ENCODE measurements at regions not wholly inside any gene's neighbourhood (a gene's known extent, or its start where the extent isn't known, plus 50 kb on each side); places are given as distances from the start of the nearest gene placed in this dataset.

GRCh38 chr22:27299181-27300085, 502.1 kb downstream of the MN1 start:
- Mint-ChIP-seq H3K9me3 (ENCODE audit: insufficient read depth) (no peaks in the 10 kb centered on the region), H3K4me3 (no peak overlapping the region), H3K27me3 (ENCODE audit: low read depth) (peaks cover 22% of the 10 kb centered on the region), H3K27ac (no peak overlapping the region), H3K36me3 (ENCODE audit: low read depth) (no peaks in the 10 kb centered on the region), H3K4me1 (ENCODE audit: low read depth) (no peaks in the 10 kb centered on the region)
- DNase-seq (no peak), ATAC-seq (no peak)
- ChIA-PET POLR2A (no interaction called here), CTCF (no interaction called here)

GRCh38 chr22:27300536-27301285, 500.8 kb downstream of the MN1 start:
- no peaks in the 10 kb centered on the region for H3K9me3 Mint-ChIP-seq (ENCODE audit: insufficient read depth)
- ChIA-PET POLR2A (no interaction called here), CTCF (no interaction called here)
- H3K4me1 Mint-ChIP-seq (ENCODE audit: low read depth), result no peaks in the 10 kb centered on the region
- peaks cover 22% of the 10 kb centered on the region for H3K27me3 Mint-ChIP-seq (ENCODE audit: low read depth)
- ATAC-seq, result no peak
- no peaks in the 10 kb centered on the region for H3K36me3 Mint-ChIP-seq (ENCODE audit: low read depth)
- H3K27ac Mint-ChIP-seq, result no peak overlapping the region
- no peak for DNase-seq
- H3K4me3 Mint-ChIP-seq, result no peak overlapping the region

DNA sequence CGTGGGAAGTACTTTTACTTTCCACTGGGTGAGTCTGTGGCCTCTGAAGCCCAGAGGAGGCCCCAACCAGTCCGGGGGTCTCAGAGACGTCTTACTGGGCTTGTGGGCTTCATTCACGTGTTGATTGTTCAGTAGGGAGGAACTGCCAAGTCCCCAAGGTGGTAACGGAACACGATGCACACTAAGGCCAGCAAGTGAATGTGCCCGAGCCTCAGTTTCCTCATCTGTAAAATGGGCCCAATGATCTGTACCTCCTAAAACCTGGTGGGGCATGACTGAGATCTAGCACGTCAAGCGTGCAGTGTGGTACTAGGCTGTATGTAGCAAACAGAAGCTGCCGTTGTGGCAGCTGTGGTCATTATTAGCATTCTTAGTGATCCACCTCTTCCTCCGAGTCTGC, 499.1 kb downstream of the MN1 start:
- no peak for DNase-seq
- peaks cover 5% of the 10 kb centered on the region for H3K4me1 Mint-ChIP-seq (ENCODE audit: low read depth)
- H3K9me3 Mint-ChIP-seq (ENCODE audit: insufficient read depth), result no peaks in the 10 kb centered on the region
- peaks cover 15% of the 10 kb centered on the region for H3K27me3 Mint-ChIP-seq (ENCODE audit: low read depth)
- ChIA-PET POLR2A (no interaction called here), CTCF (no interaction called here)
- ATAC-seq, result no peak
- no peaks in the 10 kb centered on the region for H3K36me3 Mint-ChIP-seq (ENCODE audit: low read depth)
- no peak overlapping the region for H3K4me3 Mint-ChIP-seq
- no peak overlapping the region for H3K27ac Mint-ChIP-seq

DNA sequence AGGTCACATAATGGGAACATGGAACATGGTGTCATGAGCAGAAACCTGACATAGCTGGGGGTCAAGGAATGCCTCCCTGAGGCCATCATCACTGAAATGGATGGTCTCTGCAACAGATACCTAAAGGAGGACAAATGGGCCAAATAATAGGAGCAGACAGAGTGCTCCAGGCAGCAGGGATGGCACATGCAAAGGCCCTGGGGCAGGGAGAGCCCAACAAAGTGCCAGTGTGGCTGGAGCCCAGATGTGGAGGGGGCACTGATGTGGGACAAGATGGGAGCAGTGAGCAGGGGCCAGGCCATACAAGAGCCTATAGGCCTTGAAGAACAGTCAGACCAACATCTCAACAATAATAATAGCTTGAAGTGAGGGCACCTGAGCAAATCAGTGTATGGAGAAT, 497.8 kb downstream of the MN1 start:
- no peak overlapping the region for H3K4me3 Mint-ChIP-seq
- CTCF ChIA-PET, result no interaction called here
- POLR2A ChIA-PET, result interaction anchor here (0.7 kb wide), 1 partner anchor 10 kb away, joined by 3 read pairs; no protein-coding TSS in a partner anchor
- no peak overlapping the region for H3K27ac Mint-ChIP-seq
- H3K36me3 Mint-ChIP-seq (ENCODE audit: low read depth), result no peaks in the 10 kb centered on the region
- no peak for ATAC-seq
- H3K9me3 Mint-ChIP-seq (ENCODE audit: insufficient read depth), result no peaks in the 10 kb centered on the region
- DNase-seq, result no peak
- H3K4me1 Mint-ChIP-seq (ENCODE audit: low read depth), result peaks cover 8% of the 10 kb centered on the region
- H3K27me3 Mint-ChIP-seq (ENCODE audit: low read depth), result peaks cover 6% of the 10 kb centered on the region

GRCh38 chr22:27306771-27307170, 494.8 kb downstream of the MN1 start:
- CTCF ChIA-PET, result no interaction called here
- Mint-ChIP-seq H3K4me3 (no peak overlapping the region), H3K27me3 (ENCODE audit: low read depth) (peaks cover 1% of the 10 kb centered on the region), H3K27ac (no peak overlapping the region), H3K4me1 (ENCODE audit: low read depth) (peaks cover 8% of the 10 kb centered on the region), H3K9me3 (ENCODE audit: insufficient read depth) (no peaks in the 10 kb centered on the region), H3K36me3 (ENCODE audit: low read depth) (no peaks in the 10 kb centered on the region)
- DNase-seq (no peak), ATAC-seq (no peak)
- POLR2A ChIA-PET, result no interaction called here

DNA sequence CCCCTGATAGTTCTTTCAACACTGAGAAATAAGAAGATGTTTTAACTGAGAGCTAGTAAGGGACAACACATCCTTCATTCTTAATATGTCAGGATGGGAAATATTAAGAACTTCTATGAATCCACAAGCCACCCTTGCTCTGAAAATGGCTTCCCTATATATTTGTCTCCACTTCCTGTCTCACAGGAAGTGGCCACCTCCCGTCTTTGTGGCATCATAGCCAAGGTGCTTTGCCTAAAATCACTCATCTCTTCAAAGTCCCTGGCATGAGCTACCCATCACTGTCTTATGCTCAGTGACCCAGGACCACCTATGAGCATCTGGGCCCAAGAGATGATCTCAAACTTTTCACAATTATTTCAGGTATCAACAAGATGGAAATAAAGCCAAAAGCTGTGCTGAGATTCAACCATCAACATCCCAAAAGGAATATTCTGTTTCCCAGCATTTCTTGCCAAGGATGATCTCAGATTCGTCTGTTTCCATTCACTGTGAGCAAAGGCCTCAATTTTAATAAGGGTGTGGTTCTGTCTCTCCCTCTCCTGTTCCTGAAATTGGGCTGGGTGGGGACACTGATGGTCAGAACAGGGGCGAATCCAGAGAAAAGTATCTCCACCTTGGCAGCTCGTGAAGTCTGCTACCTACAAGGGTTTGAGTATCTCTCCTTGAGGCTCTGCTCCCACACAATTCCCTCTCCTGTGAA, 493.9 kb downstream of the MN1 start:
- no peaks in the 10 kb centered on the region for H3K36me3 Mint-ChIP-seq (ENCODE audit: low read depth)
- ChIA-PET POLR2A (no interaction called here), CTCF (no interaction called here)
- peaks cover 8% of the 10 kb centered on the region for H3K4me1 Mint-ChIP-seq (ENCODE audit: low read depth)
- H3K27ac Mint-ChIP-seq, result no peak overlapping the region
- H3K27me3 Mint-ChIP-seq (ENCODE audit: low read depth), result peaks cover 1% of the 10 kb centered on the region
- DNase-seq (peak; percentile 21), ATAC-seq (no peak)
- no peak overlapping the region for H3K4me3 Mint-ChIP-seq
- H3K9me3 Mint-ChIP-seq (ENCODE audit: insufficient read depth), result no peaks in the 10 kb centered on the region

DNA sequence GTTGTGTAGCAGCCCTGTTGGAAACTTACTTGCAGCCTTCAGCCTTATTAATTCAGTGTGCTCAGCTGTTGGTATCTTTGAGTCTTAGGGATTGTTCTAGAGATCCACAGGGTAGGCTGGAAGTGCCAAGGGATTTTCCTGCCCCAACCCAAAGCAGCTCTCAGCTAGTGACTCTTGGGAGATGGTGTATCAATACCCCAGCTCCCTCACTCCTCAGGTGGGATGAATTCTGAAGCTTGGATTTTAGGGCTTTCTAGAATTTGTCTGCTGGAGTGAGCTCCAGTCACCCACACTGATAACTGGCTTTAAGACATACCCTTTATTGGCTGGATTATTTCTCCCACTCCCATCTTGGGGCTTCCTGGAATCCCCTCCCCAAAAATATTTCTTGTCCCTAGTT, 493.0 kb downstream of the MN1 start:
- H3K27ac Mint-ChIP-seq, result no peak overlapping the region

GRCh38 chr22:27309697-27310096, 491.9 kb downstream of the MN1 start:
- H3K9me3 Mint-ChIP-seq (ENCODE audit: insufficient read depth), result no peaks in the 10 kb centered on the region
- no peak for ATAC-seq
- H3K36me3 Mint-ChIP-seq (ENCODE audit: low read depth), result no peaks in the 10 kb centered on the region
- H3K27ac Mint-ChIP-seq, result no peak overlapping the region
- peaks cover 8% of the 10 kb centered on the region for H3K4me1 Mint-ChIP-seq (ENCODE audit: low read depth)
- no peak overlapping the region for H3K4me3 Mint-ChIP-seq
- ChIA-PET CTCF (no interaction called here), POLR2A (no interaction called here)
- peaks cover 1% of the 10 kb centered on the region for H3K27me3 Mint-ChIP-seq (ENCODE audit: low read depth)
- DNase-seq, result no peak

More for the DNA sequence above, 493.0 kb downstream of the MN1 start:
- no peak overlapping the region for H3K4me3 Mint-ChIP-seq
- ChIA-PET POLR2A (no interaction called here), CTCF (no interaction called here)
- no peak for DNase-seq
- peaks cover 8% of the 10 kb centered on the region for H3K4me1 Mint-ChIP-seq (ENCODE audit: low read depth)
- ATAC-seq, result no peak
- H3K9me3 Mint-ChIP-seq (ENCODE audit: insufficient read depth), result no peaks in the 10 kb centered on the region
- no peaks in the 10 kb centered on the region for H3K36me3 Mint-ChIP-seq (ENCODE audit: low read depth)
- peaks cover 1% of the 10 kb centered on the region for H3K27me3 Mint-ChIP-seq (ENCODE audit: low read depth)

DNA sequence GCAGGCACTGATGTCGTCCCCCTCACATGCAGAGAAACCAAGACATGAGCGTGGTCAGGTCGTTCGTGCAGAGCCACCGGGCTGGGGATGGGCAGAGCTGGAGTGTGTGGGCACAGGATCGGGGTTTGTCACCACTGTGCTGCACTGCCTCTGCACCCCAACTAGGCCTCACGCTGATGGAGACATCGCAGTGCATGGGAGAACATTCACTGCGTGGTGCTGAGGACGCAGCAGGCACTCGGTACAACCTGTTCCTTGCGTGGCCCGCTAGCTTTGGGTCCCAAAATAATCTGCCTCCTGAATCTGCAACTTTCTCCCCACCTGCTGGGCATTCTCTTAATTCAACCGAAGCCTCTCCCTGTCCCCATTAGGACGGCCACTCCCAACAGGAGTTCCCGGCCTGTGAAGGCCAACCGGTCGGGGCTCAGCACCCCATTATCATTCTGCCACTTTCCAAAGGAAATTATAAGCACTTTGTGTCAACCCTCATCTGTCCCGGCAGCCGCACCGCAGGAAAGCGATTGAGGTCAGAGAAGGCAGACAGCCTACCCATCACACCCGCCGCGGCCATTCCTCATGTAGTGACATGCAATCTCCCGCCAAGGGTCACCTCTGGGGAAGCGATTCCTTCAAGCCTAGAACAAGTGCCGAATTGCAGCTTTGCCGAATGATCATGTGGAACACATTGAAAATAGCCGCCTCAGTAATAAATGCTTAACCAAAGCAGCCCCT, 490.4 kb downstream of the MN1 start:
- Mint-ChIP-seq H3K27me3 (ENCODE audit: low read depth) (peaks cover 6% of the 10 kb centered on the region), H3K27ac (no peak overlapping the region), H3K4me3 (no peak overlapping the region), H3K4me1 (ENCODE audit: low read depth) (peaks cover 8% of the 10 kb centered on the region), H3K9me3 (ENCODE audit: insufficient read depth) (no peaks in the 10 kb centered on the region), H3K36me3 (ENCODE audit: low read depth) (no peaks in the 10 kb centered on the region)
- DNase-seq (no peak), ATAC-seq (no peak)
- ChIA-PET POLR2A (no interaction called here), CTCF (no interaction called here)

- H3K9me3 Mint-ChIP-seq (ENCODE audit: insufficient read depth), result no peaks in the 10 kb centered on the region
- H3K4me1 Mint-ChIP-seq (ENCODE audit: low read depth), result peaks cover 8% of the 10 kb centered on the region
- no peaks in the 10 kb centered on the region for H3K36me3 Mint-ChIP-seq (ENCODE audit: low read depth)
- H3K27me3 Mint-ChIP-seq (ENCODE audit: low read depth), result peaks cover 6% of the 10 kb centered on the region
- no peak overlapping the region for H3K4me3 Mint-ChIP-seq
- CTCF ChIA-PET, result no interaction called here
- H3K27ac Mint-ChIP-seq, result no peak overlapping the region
- ATAC-seq, result no peak
- POLR2A ChIA-PET, result no interaction called here
- no peak for DNase-seq
These were observed 489.6 kb downstream of the MN1 start for GRCh38 chr22:27311698-27312550.

DNA sequence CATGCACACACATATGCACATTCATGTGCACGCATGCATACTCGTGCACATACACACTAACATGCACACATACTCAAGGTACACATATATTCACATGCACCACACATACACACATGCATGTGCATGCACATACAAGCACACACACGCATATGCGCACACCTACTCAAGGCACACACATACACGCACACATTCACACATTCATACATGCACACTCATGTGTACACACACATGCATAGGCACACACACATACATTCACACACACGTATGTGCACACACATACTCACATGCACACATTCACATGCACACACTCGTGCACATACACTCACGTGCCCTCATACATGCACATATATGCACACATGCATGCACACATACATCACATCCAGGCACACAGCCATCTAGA, 489.0 kb downstream of the MN1 start:
- Mint-ChIP-seq H3K36me3 (ENCODE audit: low read depth) (no peaks in the 10 kb centered on the region), H3K9me3 (ENCODE audit: insufficient read depth) (no peaks in the 10 kb centered on the region), H3K27me3 (ENCODE audit: low read depth) (peaks cover 6% of the 10 kb centered on the region), H3K27ac (no peak overlapping the region), H3K4me3 (no peak overlapping the region), H3K4me1 (ENCODE audit: low read depth) (peaks cover 2% of the 10 kb centered on the region)
- no peak for DNase-seq
- ChIA-PET POLR2A (no interaction called here), CTCF (no interaction called here)
- ATAC-seq, result no peak
